Activated naive CD8-positive, alpha-beta T cell treated with anti-CD3 and anti-CD28 coated beads for 36 hours (primary cell): ENCODE measurements at regions not wholly inside any gene's neighbourhood (a gene's known extent, or its start where the extent isn't known, plus 50 kb on each side); places are given as distances from the start of the nearest gene placed in this dataset.

ENCODE experiments used
- DNase-seq: peaks from one replicate; pipeline ENCODE4 v3.0.0; 2021
- H3K27ac Mint-ChIP-seq: one replicate; pipeline ENCODE4 v1.8.0; 2022; ENCODE audit warnings: mild to moderate bottlenecking, moderate library complexity, mixed read lengths
- H3K27me3 Mint-ChIP-seq: one replicate; pipeline ENCODE4 v1.8.0; 2022; ENCODE audit warnings: mild to moderate bottlenecking, mixed read lengths
- H3K36me3 Mint-ChIP-seq: one replicate; pipeline ENCODE4 v1.8.0; 2021; ENCODE audit warnings: mild to moderate bottlenecking, mixed read lengths
- H3K4me1 Mint-ChIP-seq: one replicate; pipeline ENCODE4 v1.8.0; 2021; ENCODE audit warnings: mixed read lengths
- H3K4me3 Mint-ChIP-seq: one replicate; pipeline ENCODE4 v1.8.0; 2022; ENCODE audit warnings: mild to moderate bottlenecking, moderate library complexity, mixed read lengths
- H3K9me3 Mint-ChIP-seq: one replicate; pipeline ENCODE4 v1.8.0; 2022; ENCODE audit warnings: mixed read lengths

DNA sequence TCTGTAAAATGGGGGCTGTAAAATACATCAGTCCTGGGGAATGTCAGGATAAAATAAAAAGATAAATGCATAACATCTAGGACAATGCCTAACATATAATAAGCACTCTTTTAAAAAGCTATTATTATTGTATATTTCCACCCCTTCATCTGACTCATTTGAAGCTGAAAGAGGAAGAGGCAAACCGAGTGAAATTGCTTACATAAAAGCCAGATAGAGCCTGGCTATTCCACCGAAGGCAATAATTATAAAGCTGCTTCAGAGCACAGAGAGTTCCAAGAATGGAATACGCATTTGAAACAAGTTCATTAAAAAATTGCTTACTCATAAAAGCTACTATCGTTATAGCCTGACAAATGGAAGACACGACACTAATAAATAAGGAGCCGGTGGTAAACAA, 186.1 kb upstream of the CAMK1G start:
- Mint-ChIP-seq H3K4me1 (no peaks in the 10 kb centered on the region), H3K4me3 (no peak overlapping the region), H3K27ac (no peak overlapping the region), H3K36me3 (no peaks in the 10 kb centered on the region), H3K27me3 (peaks cover 16% of the 10 kb centered on the region), H3K9me3 (no peaks in the 10 kb centered on the region)
- DNase-seq: no peak

DNA sequence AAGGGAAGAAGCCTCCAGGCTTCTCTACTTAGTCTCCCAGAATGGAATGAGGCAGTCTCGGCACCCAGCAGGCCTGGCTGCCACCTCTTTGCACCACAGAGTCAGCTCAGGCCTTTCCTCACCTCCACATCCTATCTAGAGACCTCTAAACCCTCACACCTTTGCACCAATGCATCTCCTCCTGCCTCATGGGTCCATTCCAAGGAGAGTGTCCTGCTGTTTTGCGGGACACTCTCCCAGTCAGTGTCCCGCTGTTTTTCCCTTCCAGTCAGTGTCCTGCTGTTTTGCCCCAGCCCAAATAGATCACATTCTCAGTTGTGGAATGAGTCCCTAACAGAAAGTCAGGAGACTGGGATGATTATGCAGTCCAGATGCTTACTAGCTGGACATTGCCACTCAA, 185.6 kb upstream of the CAMK1G start:
- DNase-seq: no peak
- H3K36me3 Mint-ChIP-seq: no peaks in the 10 kb centered on the region
- H3K4me1 Mint-ChIP-seq: no peaks in the 10 kb centered on the region
- peaks cover 12% of the 10 kb centered on the region for H3K27me3 Mint-ChIP-seq
- H3K9me3 Mint-ChIP-seq: no peaks in the 10 kb centered on the region
- H3K4me3 Mint-ChIP-seq: no peak overlapping the region
- H3K27ac Mint-ChIP-seq: no peak overlapping the region

DNA sequence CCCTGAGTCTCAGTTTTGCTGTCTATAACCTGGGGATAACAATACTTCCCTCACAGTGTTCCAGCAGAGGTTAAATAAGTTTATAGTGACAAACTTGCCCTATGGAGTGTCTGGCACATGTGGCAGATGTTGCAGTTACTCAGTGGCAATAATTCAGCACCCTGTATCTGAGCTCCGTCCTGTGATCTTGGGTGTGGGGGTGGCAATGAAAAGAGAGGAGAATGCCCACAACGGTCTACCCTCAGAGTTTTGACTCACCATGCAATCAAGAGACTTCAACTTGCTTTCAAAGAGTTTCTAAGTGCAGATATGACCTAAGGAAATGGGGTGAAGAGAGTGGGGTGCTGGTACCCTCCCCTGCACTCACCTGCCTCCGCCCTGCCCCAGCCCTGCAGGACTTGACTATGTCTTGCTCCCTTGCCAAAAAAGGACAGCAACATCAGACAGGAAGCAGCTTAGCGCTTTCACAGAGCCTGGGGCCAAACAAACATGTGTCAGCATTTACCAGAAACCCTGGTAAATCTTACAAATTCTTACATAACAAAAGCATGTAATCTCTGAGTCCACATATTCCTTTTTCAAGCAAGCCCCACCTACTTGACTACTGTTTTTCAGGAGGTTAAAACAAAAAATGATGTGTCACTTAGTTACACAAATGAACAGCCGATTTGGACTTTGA, 185.1 kb upstream of the CAMK1G start:
- no peak overlapping the region for H3K27ac Mint-ChIP-seq
- DNase-seq: no peak
- no peaks in the 10 kb centered on the region for H3K36me3 Mint-ChIP-seq
- no peaks in the 10 kb centered on the region for H3K9me3 Mint-ChIP-seq
- H3K4me1 Mint-ChIP-seq: no peaks in the 10 kb centered on the region
- H3K4me3 Mint-ChIP-seq: no peak overlapping the region
- H3K27me3 Mint-ChIP-seq: peaks cover 9% of the 10 kb centered on the region

DNA sequence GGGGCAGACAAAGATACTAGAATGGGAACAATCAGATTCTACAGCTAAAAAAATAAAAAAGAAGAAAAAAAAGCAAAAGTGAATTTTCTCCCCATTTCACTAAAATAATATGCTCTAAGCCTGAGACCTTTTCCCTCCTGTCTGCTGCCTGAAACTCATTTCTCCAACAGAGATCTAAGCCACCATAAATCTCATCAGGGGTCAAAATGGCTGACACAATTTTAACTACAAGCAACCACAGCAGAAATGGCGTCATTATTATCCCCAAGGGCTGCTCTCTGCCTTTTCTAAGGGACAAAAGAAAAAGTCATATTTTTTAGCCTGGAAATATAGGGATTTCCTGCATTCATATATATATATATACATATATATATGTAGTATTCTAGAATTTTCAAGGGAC, 183.7 kb upstream of the CAMK1G start:
- no peaks in the 10 kb centered on the region for H3K36me3 Mint-ChIP-seq
- H3K4me1 Mint-ChIP-seq: no peaks in the 10 kb centered on the region
- H3K4me3 Mint-ChIP-seq: no peak overlapping the region
- no peak overlapping the region for H3K27ac Mint-ChIP-seq
- H3K9me3 Mint-ChIP-seq: no peaks in the 10 kb centered on the region
- H3K27me3 Mint-ChIP-seq: peaks cover 11% of the 10 kb centered on the region
- no peak for DNase-seq

DNA sequence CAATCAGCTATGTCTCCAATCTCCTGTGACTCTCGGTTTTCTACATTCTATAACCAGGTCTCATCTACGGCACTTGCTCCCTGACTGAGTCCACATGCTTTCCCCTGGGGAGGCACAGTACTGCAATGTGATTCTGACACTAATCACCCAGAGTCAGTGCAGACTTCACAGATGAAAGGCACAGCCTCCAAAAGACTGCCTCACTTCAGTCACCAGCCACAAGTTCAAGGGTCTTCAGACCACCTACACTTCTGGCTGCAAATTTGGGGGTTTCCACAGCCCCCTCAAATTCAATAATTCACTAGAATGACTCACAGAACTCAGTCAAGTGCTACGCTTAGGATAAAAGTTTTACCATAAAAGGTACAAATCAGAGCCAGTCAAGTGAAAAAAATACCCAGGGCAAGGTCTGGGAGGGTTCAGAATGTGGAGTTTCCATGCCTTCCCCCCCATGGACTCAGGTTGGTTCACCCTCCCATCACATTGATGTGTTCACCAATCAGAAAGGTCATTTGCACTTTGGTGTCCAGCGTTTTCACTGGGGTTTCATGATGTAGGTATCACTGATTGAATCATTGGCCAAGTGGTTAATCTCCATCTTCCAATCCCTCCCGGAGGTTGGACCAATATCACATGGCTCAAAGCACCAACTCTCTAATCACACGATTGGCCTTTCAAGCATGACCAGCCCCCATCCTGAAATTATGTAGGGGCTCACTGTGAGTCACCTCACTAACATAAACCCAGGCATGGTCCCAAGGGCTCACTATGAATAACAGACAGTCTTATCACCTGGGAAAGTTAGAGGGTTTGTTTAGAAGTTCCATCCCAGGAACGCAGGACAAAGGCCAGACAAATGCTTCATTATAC, 182.9 kb upstream of the CAMK1G start:
- no peaks in the 10 kb centered on the region for H3K9me3 Mint-ChIP-seq
- no peaks in the 10 kb centered on the region for H3K4me1 Mint-ChIP-seq

DNA sequence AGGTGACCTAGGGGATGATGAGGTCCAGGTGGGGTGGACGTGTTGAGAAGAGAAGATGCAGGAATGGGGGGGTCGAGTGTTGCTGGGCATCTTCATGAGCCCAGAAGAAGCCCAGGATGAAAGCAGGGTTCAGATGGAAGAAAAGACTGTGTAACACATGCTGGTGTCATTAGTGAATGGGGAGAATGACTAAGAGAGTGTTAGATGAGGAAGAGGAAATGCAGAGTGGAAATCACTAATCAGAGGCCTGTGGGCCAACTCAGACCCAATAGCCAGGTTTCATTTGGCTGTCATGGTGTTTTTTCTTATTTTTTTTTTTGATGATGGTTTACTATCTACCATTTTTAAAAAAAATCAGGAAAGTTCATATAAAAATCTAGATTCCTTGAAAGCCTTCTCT, 180.8 kb upstream of the CAMK1G start:
- no peak for DNase-seq
- Mint-ChIP-seq H3K36me3 (no peaks in the 10 kb centered on the region), H3K4me3 (no peak overlapping the region), H3K27me3 (peaks cover 9% of the 10 kb centered on the region), H3K4me1 (no peaks in the 10 kb centered on the region), H3K9me3 (no peaks in the 10 kb centered on the region), H3K27ac (no peak overlapping the region)

More for the DNA sequence above, 182.9 kb upstream of the CAMK1G start:
- no peaks in the 10 kb centered on the region for H3K36me3 Mint-ChIP-seq
- H3K27ac Mint-ChIP-seq: no peak overlapping the region
- DNase-seq: no peak
- H3K27me3 Mint-ChIP-seq: peaks cover 9% of the 10 kb centered on the region
- H3K4me3 Mint-ChIP-seq: no peak overlapping the region

DNA sequence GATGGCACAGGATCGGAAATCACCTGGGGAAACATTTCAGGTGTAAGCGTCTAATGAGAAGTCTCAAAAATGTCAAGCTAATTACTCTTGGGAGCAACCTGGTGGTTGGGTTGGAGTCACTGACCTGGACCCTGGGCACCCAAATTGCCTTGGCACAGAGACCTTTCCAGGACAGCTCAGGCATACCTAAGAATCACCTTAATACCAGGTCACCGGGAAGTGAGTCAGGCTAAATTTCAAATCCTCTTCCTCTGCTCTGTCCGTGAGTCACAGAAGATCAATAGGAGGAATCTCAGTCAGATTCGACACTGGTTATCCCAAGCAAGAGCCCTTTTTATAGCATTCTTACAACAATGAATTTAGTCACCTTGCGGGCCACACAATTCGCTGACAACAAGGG, 179.6 kb upstream of the CAMK1G start:
- no peak for DNase-seq
- Mint-ChIP-seq H3K9me3 (no peaks in the 10 kb centered on the region), H3K36me3 (no peaks in the 10 kb centered on the region), H3K4me3 (no peak overlapping the region), H3K4me1 (no peaks in the 10 kb centered on the region), H3K27me3 (peaks cover 6% of the 10 kb centered on the region), H3K27ac (no peak overlapping the region)

DNA sequence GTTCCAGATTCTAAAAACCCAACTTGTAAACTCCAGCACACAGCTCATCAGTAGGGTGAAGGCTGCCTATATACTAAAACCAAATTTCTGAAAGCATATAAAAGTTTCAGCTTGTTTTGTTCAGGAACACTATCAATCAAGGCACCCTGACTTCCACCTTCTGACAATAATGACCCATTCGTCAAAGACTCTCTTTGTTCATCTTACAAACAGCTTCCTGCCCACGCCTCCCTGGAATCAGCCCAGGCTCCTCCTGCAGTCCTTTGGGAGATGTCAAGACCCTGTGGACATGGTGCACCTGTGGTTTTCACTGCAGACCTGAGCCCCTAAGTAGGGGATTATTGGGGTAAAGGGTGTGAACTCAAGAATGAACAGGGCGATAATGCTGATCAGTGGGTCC, 178.9 kb upstream of the CAMK1G start:
- Mint-ChIP-seq H3K4me1 (no peaks in the 10 kb centered on the region), H3K4me3 (no peak overlapping the region), H3K36me3 (no peaks in the 10 kb centered on the region), H3K27me3 (peaks cover 11% of the 10 kb centered on the region), H3K27ac (no peak overlapping the region), H3K9me3 (no peaks in the 10 kb centered on the region)
- no peak for DNase-seq

DNA sequence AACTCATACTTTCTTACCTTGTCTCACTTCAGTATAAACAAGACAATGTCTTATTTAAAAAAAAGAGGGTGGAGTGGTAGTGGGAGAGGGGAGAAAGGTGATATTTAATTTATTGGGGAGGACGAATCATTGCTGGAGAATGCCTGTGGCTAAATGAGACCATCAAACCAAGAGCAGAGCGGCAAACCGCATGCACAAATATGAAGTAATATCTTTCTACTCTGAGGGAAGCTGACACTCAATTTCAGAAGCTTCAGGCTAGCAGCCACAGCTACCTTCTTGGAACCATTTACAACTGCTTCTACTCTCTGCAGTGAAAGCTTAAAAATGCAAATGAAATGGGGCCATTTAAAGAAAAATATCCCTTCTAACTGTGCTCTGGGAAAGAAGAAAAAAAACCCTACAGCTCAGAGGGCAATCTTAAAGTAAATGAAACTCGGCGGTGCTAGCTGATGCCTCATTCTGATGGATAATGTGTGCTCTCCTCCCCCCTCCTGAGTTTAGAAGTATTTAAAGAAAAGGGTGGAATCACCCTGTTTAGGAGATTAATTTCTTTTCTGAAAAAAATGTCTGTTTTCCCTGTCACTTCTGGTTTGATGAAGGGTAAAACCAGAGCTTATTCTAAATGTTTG, 178.2 kb upstream of the CAMK1G start:
- peaks cover 15% of the 10 kb centered on the region for H3K27me3 Mint-ChIP-seq
- no peaks in the 10 kb centered on the region for H3K9me3 Mint-ChIP-seq
- DNase-seq: no peak
- H3K36me3 Mint-ChIP-seq: no peaks in the 10 kb centered on the region
- H3K27ac Mint-ChIP-seq: no peak overlapping the region
- no peak overlapping the region for H3K4me3 Mint-ChIP-seq
- no peaks in the 10 kb centered on the region for H3K4me1 Mint-ChIP-seq

DNA sequence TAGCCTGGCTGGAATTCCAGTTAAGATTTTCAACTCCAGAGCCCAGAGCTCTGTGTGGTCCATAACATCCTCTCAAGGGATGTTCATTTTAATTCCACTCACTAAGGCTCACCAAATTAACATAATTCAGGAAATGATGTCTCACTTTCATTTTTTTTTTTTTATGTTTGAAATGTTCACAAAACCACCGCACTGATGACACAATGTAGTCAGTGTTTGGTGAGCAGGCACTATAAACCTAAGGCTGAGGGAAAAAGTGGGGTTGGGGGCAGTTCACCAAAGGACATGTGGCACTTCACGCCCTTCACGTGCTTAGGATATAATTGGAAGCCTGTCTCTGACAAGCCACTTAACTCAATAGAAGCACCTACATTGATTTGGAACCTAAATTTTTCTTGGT, 177.3 kb upstream of the CAMK1G start:
- Mint-ChIP-seq H3K9me3 (no peaks in the 10 kb centered on the region), H3K27me3 (peaks cover 20% of the 10 kb centered on the region), H3K36me3 (no peaks in the 10 kb centered on the region), H3K4me3 (no peak overlapping the region), H3K27ac (no peak overlapping the region), H3K4me1 (no peaks in the 10 kb centered on the region)
- no peak for DNase-seq

DNA sequence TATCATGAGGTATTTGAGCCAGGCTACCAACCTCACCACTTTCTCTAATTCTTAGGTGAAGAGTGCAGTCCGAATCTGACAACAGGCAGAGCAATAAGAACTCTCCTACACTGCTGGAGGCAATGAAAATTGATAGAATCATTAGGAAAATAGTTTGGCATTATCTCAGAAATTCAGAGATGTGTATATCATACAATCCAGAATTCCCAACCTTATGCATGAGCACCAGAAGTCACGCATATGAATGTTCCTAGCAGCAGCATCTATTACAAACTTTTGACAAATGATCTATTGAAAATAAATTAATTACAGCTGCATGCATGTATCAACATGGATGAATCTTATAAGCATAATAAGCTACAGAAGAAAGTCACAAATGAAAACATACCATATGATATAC, 176.9 kb upstream of the CAMK1G start:
- H3K36me3 Mint-ChIP-seq: no peaks in the 10 kb centered on the region
- no peaks in the 10 kb centered on the region for H3K4me1 Mint-ChIP-seq
- peaks cover 20% of the 10 kb centered on the region for H3K27me3 Mint-ChIP-seq
- no peaks in the 10 kb centered on the region for H3K9me3 Mint-ChIP-seq
- H3K27ac Mint-ChIP-seq: no peak overlapping the region
- H3K4me3 Mint-ChIP-seq: no peak overlapping the region
- DNase-seq: no peak

DNA sequence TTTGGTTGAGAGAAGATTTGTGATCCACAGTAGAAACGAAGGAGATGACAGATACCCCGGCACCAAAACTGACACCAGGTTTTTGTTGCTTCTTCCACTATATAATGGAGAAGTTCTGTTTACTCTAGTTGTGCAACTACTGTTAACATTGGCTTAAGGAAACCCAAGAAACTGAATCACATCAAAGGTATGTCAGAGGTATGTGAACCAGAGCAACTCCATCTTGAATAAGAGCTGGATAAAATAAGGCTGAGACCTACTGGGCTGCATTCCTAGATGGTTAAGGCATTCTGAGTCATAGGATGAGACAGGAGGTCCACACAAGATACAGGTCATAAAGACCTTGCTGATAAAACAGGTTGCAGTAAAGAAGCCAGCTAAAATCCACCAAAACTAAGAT, 173.7 kb upstream of the CAMK1G start:
- Mint-ChIP-seq H3K27me3 (peaks cover 35% of the 10 kb centered on the region), H3K9me3 (no peaks in the 10 kb centered on the region), H3K36me3 (no peaks in the 10 kb centered on the region), H3K4me3 (no peak overlapping the region), H3K27ac (no peak overlapping the region), H3K4me1 (no peaks in the 10 kb centered on the region)
- DNase-seq: no peak

DNA sequence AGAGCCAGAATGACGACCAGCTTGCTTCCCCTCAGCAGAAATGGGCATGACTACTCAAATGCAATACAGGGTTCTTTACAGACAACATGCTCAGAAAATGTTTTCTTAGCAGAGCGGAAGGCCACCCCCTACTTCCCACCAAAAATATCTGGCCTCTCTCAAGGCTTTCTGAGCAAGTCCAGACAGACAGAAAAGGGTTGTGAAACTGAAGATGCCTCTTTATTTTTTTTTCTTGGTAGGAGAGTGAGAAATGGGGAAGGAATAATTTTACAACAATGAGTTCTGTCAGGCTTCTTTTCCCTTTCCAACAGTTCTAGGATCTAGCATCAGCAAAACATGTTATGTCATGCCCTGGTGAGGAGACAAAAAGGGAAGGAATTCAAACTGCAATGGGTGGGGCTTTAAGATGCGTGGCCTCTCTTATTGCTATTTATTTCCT, 172.0 kb upstream of the CAMK1G start:
- Mint-ChIP-seq H3K27me3 (peaks cover 38% of the 10 kb centered on the region), H3K27ac (no peak overlapping the region), H3K9me3 (no peaks in the 10 kb centered on the region), H3K36me3 (no peaks in the 10 kb centered on the region), H3K4me1 (no peaks in the 10 kb centered on the region), H3K4me3 (no peak overlapping the region)
- DNase-seq: no peak

DNA sequence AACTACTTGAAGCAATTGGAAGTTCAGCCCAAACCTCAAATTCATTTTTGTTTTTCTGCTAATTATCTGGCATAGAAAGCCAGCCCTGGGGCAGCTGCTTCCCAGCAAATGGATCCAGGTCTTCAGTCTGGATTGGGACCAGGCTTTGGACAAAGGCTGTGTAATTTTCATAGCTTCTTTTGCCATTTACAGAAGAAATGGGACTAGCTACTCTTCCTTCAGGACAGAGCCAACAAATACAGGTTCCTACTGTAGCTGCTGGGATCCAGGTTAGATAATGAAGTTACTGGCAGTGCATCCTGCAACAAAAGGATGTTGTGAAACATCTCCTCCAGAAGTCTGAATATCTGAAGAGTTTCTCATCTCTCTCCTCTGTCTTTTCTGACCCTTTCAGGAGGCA, 171.5 kb upstream of the CAMK1G start:
- H3K4me1 Mint-ChIP-seq: no peaks in the 10 kb centered on the region
- no peak for DNase-seq
- H3K36me3 Mint-ChIP-seq: no peaks in the 10 kb centered on the region
- no peak overlapping the region for H3K4me3 Mint-ChIP-seq
- peaks cover 38% of the 10 kb centered on the region for H3K27me3 Mint-ChIP-seq
- H3K27ac Mint-ChIP-seq: no peak overlapping the region
- no peaks in the 10 kb centered on the region for H3K9me3 Mint-ChIP-seq

DNA sequence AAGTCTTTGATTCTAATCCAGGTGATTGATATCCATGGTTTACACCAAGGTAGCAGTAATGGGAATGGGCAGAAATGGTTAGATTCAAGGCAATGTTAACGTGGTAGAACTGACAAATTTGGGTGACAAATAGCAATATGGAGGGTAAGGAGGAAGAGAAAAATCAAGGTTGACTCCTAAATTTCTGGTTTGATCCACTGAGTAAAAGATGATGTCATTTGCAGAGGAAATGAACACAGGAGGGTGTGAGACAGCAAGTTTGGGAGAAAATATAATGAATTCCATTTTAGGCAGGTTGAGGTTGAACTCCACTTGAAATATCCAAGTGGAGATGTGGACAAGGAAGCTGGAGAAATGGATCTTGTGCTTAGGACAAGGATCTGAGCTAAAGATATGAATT, 170.9 kb upstream of the CAMK1G start:
- DNase-seq: no peak
- H3K4me3 Mint-ChIP-seq: no peak overlapping the region
- H3K27ac Mint-ChIP-seq: no peak overlapping the region
- H3K4me1 Mint-ChIP-seq: no peaks in the 10 kb centered on the region
- peaks cover 38% of the 10 kb centered on the region for H3K27me3 Mint-ChIP-seq
- no peaks in the 10 kb centered on the region for H3K36me3 Mint-ChIP-seq
- H3K9me3 Mint-ChIP-seq: no peaks in the 10 kb centered on the region
